Omental fat pad (tissue), 3 donors: ENCODE measurements at regions not wholly inside any gene's neighbourhood (a gene's known extent, or its start where the extent isn't known, plus 50 kb on each side); places are given as distances from the start of the nearest gene placed in this dataset.
"Not testable (repeated sequence)": the region's sequence is repeated elsewhere in the genome, so short reads cannot be mapped to it uniquely, and the experiment has no call there.

Experiments used
- ATAC-seq: fragments of 150-250 bp; one replicate; pipeline ENCODE4 v1.9.1; 2016; ENCODE audit warnings: mild to moderate bottlenecking, moderate library complexity; ENCODE audit not compliant: low FRiP score
- DNase-seq: peaks from one replicate; pipeline ENCODE4 v3.0.0-alpha.2; 2019; ENCODE audit warnings: low spot score
- TF ChIP-seq, protein P1 (sequence below), 3 donors: fragments of 450-650 bp; IDR thresholded peaks; one replicate each; pipeline ENCODE4 v1.5.1; 2016 to 2017; ENCODE audit warnings: antibody characterized with exemption in 3 of 3, mild to moderate bottlenecking in 3 of 3, moderate library complexity in 2 of 3

DNA sequence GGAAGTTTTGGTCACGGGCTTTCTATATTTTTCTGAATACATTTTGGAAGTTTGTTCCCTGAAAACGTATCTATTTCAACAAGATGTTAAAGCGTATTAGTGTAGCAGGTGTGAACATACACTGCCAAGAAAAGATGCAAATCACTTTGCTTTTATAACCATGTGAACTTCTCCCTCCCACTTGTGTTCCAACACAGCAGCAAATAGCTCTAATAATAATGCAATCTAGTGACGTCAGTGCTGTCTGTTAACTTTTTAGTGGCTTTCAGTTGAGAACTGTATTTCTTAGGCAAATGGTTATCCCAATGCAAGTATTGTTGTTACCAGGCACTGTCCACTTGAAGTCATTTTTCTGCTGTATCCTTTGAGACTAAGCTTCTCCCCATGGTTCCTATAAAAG is 188.4 kb upstream of the IGFBP3 start:
- no peak for DNase-seq
- TF ChIP-seq, protein P1, sequence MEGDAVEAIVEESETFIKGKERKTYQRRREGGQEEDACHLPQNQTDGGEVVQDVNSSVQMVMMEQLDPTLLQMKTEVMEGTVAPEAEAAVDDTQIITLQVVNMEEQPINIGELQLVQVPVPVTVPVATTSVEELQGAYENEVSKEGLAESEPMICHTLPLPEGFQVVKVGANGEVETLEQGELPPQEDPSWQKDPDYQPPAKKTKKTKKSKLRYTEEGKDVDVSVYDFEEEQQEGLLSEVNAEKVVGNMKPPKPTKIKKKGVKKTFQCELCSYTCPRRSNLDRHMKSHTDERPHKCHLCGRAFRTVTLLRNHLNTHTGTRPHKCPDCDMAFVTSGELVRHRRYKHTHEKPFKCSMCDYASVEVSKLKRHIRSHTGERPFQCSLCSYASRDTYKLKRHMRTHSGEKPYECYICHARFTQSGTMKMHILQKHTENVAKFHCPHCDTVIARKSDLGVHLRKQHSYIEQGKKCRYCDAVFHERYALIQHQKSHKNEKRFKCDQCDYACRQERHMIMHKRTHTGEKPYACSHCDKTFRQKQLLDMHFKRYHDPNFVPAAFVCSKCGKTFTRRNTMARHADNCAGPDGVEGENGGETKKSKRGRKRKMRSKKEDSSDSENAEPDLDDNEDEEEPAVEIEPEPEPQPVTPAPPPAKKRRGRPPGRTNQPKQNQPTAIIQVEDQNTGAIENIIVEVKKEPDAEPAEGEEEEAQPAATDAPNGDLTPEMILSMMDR (IDR thresholded peaks at IDR 0.05), result no peak
- no peak for ATAC-seq

DNA sequence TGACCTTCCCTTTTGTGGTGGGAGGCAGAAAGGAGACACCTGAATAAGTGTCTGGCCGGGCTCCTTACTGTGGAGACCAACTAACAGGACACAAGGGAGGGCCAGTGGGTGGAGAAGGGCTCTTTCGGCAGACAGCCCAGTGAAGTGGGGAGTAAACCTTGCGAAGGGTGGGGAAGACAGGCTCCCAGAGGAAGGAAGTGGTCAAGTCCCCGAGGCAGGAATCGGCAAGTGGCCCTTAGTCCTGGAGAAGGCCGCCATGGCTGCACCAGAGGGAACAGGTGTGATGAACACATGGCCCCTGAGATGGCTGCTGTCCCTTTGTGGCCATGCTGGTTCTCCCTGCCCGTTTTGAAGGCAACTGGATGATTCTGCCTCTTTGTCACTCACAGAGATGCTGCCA is 187.2 kb upstream of the IGFBP3 start:
- no peak for DNase-seq
- ATAC-seq, result no peak
- TF ChIP-seq, protein P1 (IDR thresholded peaks at IDR 0.05), result no peak

DNA sequence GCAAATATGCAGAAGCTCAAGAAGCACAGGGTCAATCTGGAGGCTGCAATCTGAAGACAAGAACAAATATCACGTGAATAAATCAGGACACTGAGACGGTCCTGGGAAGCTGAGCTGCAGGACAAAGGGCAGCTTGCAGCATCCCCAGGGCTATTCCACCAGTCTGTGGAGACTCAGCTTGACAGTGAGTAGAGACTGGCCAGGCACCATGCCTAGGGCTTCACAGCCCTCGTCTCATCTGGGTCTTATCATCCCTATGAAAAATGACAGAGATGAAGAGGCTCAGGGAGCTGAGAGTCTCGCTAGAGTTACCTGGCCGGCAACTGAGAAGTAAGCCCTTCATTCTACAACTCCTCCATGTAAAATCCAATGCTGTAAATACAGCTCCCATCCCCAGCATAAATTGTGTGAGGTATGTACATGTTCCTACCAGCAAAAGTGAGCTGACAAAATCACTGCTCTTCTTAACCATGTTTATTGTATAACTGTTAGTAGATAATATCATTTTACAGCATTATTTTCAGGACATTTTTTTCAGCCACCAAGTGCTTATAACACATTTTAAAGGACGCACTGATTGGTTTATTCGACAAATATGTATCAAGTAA is 186.6 kb upstream of the IGFBP3 start:
- DNase-seq, result no peak
- no peak for ATAC-seq
- TF ChIP-seq, protein P1 (IDR thresholded peaks at IDR 0.05), result no peak

DNA sequence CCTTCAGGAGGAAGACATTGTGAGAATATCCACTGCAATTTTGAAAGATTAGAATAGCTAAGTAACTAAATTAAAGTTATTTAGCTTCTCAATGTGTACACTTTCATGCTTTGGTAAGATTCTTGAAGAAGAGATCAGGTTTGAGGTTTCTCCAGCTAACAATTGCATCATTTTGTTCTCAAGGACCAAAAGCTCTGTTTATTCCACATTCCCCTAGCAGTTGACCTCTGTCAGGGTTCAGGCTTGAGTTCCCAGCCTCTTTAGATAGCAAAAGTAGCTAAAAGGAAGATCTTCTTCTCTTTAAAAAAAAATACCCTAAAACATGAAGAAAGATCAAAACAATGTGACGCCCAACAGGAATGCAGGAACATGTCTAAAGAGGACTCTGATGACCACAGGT is 179.4 kb upstream of the IGFBP3 start:
- TF ChIP-seq, protein P1 (IDR thresholded peaks at IDR 0.05), result no peak
- DNase-seq (no peak), ATAC-seq (no peak)

DNA sequence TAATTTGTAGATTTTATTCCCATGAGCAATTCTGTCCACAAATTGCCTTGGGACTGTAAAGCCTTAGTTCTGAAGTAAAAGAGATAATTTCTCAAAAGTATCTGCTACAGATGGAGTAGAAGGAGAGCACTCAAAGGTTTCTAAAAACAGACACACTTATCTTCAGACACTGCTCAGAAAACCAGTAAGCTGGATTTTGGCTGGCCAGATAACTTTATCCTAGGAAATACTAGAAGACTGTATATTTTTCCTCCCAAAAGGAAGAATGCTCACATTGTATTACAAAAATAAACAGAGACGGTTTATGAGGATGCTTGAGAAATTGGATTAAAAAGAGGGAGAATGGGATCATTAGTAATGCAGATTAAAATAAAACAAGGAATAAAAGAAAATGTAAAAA is 178.0 kb upstream of the IGFBP3 start:
- TF ChIP-seq, protein P1 (IDR thresholded peaks at IDR 0.05), result no peak
- ATAC-seq, result no peak
- DNase-seq, result no peak

DNA sequence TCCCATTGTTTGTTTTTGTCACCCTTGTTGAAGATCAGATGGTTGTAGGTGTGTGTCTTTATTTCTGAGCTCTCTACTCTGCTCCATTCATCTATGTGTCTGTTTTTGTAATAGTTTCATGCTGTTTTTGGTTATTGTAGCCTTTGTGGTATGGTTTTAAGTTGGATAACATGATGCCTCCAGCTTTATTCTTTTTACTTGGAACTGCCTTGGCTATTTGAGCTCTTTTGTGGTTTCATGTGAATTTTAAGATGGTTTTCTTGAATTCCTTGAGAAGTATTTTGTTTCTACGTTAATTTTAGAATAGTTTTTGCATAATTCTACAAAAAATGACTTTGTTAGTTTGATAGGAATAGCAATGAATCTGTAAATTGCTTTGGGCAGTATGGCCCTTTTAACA is 170.0 kb upstream of the IGFBP3 start:
- TF ChIP-seq, protein P1 (IDR thresholded peaks at IDR 0.05), result no peak
- ATAC-seq (no peak), DNase-seq (no peak)

DNA sequence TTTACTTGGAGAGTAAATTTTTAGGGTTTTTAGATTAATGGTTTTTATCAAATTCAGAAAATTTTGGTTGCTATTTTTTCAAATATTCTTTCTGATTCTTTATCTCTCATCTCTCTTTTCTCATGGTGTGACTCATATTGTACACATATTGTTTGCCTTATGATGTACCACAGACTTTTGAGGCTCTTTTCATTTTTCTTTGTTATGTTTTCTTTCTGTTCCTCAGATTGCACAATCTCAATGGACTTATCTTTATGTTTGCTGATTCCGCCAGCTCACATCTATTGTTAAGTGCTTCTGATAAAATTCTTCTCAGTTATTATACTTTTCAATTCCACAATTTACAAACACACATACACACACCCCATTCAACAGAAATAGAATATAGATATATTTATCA is 168.2 kb upstream of the IGFBP3 start:
- ATAC-seq, result no peak
- TF ChIP-seq, protein P1 (IDR thresholded peaks at IDR 0.05), result no peak

DNA sequence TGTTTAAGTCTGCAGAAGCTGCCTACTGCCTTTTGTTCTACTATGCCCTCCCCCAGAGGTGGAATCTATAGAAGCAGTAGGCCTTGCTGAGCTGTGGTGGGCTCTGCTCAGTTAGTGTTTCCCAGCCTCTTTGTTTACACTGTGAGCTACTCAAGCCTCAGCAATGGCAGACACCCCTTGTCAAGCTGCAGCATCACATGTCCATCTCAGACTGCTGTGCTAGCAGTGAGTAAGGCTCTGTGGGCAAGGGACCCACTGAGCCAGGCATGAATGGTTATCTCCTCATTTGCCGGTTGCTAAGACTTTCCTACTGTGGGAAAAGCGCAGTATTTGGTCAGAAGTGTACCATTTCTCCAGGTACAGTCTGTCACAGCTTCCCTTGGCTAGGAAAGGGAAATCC is 167.4 kb upstream of the IGFBP3 start:
- not testable (repeated sequence) for ATAC-seq, DNase-seq

More for the DNA sequence above, 168.2 kb upstream of the IGFBP3 start:
- DNase-seq, result no peak
